ENCODE measurements at regions not wholly inside any gene's neighbourhood (a gene's known extent, or its start where the extent isn't known, plus 50 kb on each side); places are given as distances from the start of the nearest gene placed in this dataset.

- DNase-seq (ENCODE audit: low read depth in 1 of 2, low spot score in 2 of 2) (no peak), FAIRE-seq (no peak)
- Histone ChIP-seq H3K36me3 (ENCODE audit: control insufficient read depth in 2 of 4, insufficient read depth in 4 of 4, low read length in 3 of 4) (no peaks in the 10 kb centered on the region), H2AK5ac (ENCODE audit: low read depth, low read length) (no peak overlapping the region), H2BK120ac (replicated peaks; ENCODE audit: low read depth, low read length) (no peak overlapping the region), H3K9ac (replicated peaks in 1 of 4; ENCODE audit: extremely low read depth in 1 of 4, low read depth in 3 of 4, low read length in 3 of 4) (no peak overlapping the region), H3K56ac (replicated peaks; ENCODE audit: insufficient read length, low read depth, low read length) (no peak overlapping the region), H2AFZ (ENCODE audit: low read length) (no peak overlapping the region), H3K4ac (replicated peaks; ENCODE audit: insufficient read length, low read depth, low read length) (no peak overlapping the region), H3K23ac (ENCODE audit: insufficient read length) (no peak overlapping the region), H3K4me1 (replicated peaks in 1 of 4; ENCODE audit: control insufficient read depth in 3 of 4, insufficient read depth in 4 of 4, low read length in 3 of 4) (no peaks in the 10 kb centered on the region), H2BK12ac (ENCODE audit: low read depth, low read length) (no peak overlapping the region), H3K9me3 (ENCODE audit: insufficient read depth in 2 of 2, low read depth in 1 of 2, low read length in 1 of 2) (no peaks in the 10 kb centered on the region), H3K23me2 (ENCODE audit: low read depth, low read length) (no peaks in the 10 kb centered on the region), H3K18ac (ENCODE audit: extremely low read depth, low read length) (no peak overlapping the region), H4K8ac (ENCODE audit: extremely low read depth, insufficient read depth, low read length) (no peak overlapping the region), H2BK15ac (ENCODE audit: low read length) (no peak overlapping the region), H4K20me1 (replicated peaks in 1 of 2; ENCODE audit: control insufficient read depth in 1 of 2, insufficient read depth in 2 of 2, low read length in 2 of 2) (no peaks in the 10 kb centered on the region), H3K79me2 (ENCODE audit: control insufficient read depth in 1 of 2, insufficient read depth in 2 of 2, low read length in 2 of 2) (no peaks in the 10 kb centered on the region), H3K14ac (ENCODE audit: insufficient read length) (no peak overlapping the region), H3K79me1 (ENCODE audit: low read depth, low read length) (no peaks in the 10 kb centered on the region), H3K27ac (ENCODE audit: low read depth, low read length) (no peak overlapping the region), H3K4me2 (ENCODE audit: insufficient read depth in 1 of 2, low read depth in 2 of 2, low read length in 2 of 2) (no peak overlapping the region), H4K91ac (replicated peaks; ENCODE audit: insufficient read length, low read length) (no peak overlapping the region), H4K5ac (ENCODE audit: insufficient read length, low read depth, low read length) (no peak overlapping the region), H2BK5ac (ENCODE audit: low read depth, low read length) (no peak overlapping the region), H3K4me3 (ENCODE audit: extremely low read depth in 1 of 4, insufficient read depth in 2 of 4, low read depth in 3 of 4, low read length in 4 of 4) (no peak overlapping the region), H3K27me3 (replicated peaks in 1 of 4; ENCODE audit: control insufficient read depth in 3 of 4, extremely low read depth in 1 of 4, insufficient read depth in 3 of 4, low read length in 3 of 4) (no peaks in the 10 kb centered on the region), H2BK20ac (ENCODE audit: low read length) (no peak overlapping the region)
- ChIA-PET POLR2A (ENCODE audit: partially characterized antibody) (no interaction called here), CTCF (ENCODE audit: partially characterized antibody) (no interaction called here)
- WGBS, 2 experiments (ENCODE audit: extremely low coverage in 1 of 2, insufficient coverage in 1 of 2, insufficient read length in 1 of 2, insufficient replicate concordance in 2 of 2, low coverage in 1 of 2, low lambda C conversion rate in 2 of 2, missing lambda C conversion rate in 1 of 2): 82% methylated on average over 2 of the region's 2 CpGs; no CpG with 5 or more reads in 1 of the 2 experiments
- no peak for TF ChIP-seq CREB1 (IDR thresholded peaks at IDR 0.05)
- TF ChIP-seq CBX8 (IDR thresholded peaks at IDR 0.05; ENCODE audit: borderline replicate concordance, low read depth, low read length): no peak
These were observed 517.5 kb downstream of the RNF144B start for GRCh38 chr6:18904681-18905080.

All from H1 (cell line).